GM12878 (cell line): ENCODE measurements at regions not wholly inside any gene's neighbourhood (a gene's known extent, or its start where the extent isn't known, plus 50 kb on each side); places are given as distances from the start of the nearest gene placed in this dataset.

Experiments
- ATAC-seq: fragments of 200-7000 bp; cut with Tn5 transposase; 3 replicates; pipeline ENCODE4 v1.9.1; 2020; ENCODE audit warnings: mild to moderate bottlenecking, moderate library complexity
- BruUV-seq: library from RNA; stranded (reverse); fragments of 400-500 nt; replicated peaks from 2 replicates; lab custom pipeline; 2021; lab: Mats Ljungman, UMichigan
- CTCF ChIA-PET: fragments of 300-600 bp; sonication (Branson Sonifier 250); formaldehyde crosslinking; extraction: SDS; loops from one replicate; lab custom pipeline; 2021; ENCODE audit warnings: inconsistent platforms; lab: Yijun Ruan, JAX
- POLR2A ChIA-PET: fragments of 350-600 bp; formaldehyde crosslinking; extraction: SDS; loops from one replicate; lab custom pipeline; 2021; ENCODE audit warnings: inconsistent platforms; lab: Charles Lee
- RAD21 ChIA-PET: fragments of 300-600 bp; sonication (Branson Sonifier 250); formaldehyde crosslinking; loops from one replicate; lab custom pipeline; 2023; ENCODE audit warnings: antibody characterized with exemption; ENCODE audit not compliant: unreplicated experiment; lab: Charles Lee
- SMC1A ChIA-PET: fragments of 300-600 bp; sonication (Branson Sonifier 250); formaldehyde crosslinking; loops from one replicate; lab custom pipeline; 2023; ENCODE audit not compliant: unreplicated experiment, uncharacterized antibody; lab: Charles Lee
- DNase-seq: peaks from one replicate; pipeline ENCODE4 v3.0.0-alpha.2; 2011; ENCODE audit warnings: low read depth, low spot score
- FAIRE-seq: peaks from 3 replicates; lab custom pipeline; 2011; peaks lifted over from hg19 to GRCh38; lab: Jason Lieb, UNC
- H2AFZ ChIP-seq: 2 replicates; pipeline ENCODE4 v1.6.0; 2011; ENCODE audit warnings: low read depth, low read length, control low read depth; ENCODE audit not compliant: control insufficient read depth
- H3K27ac ChIP-seq: 2 replicates; pipeline ENCODE4 v1.5.1; 2011; ENCODE audit warnings: control low read depth; ENCODE audit not compliant: control insufficient read depth, insufficient read depth
- H3K27me3 ChIP-seq, 2 experiments: replicated peaks in 1 of 2; 2 replicates each; pipeline versions ENCODE4 v1.6.0 to v1.6.1; 2011; ENCODE audit warnings: low read length in 1 of 2; ENCODE audit not compliant: control insufficient read depth in 2 of 2, insufficient read depth in 2 of 2
- H3K36me3 ChIP-seq, 2 experiments: 2 replicates each; pipeline ENCODE4 v1.5.1; 2011; ENCODE audit warnings: low read length in 1 of 2; ENCODE audit not compliant: control insufficient read depth in 2 of 2, insufficient read depth in 2 of 2
- H3K4me1 ChIP-seq: 2 replicates; pipeline ENCODE4 v1.6.1; 2011; ENCODE audit warnings: mild to moderate bottlenecking, low read length, moderate library complexity, mixed read lengths; ENCODE audit not compliant: control insufficient read depth, insufficient read depth
- H3K4me2 ChIP-seq: 2 replicates; pipeline ENCODE4 v1.6.0; 2011; ENCODE audit warnings: control low read depth; ENCODE audit not compliant: control insufficient read depth, insufficient read depth
- H3K4me3 ChIP-seq: fragments of 200-600 bp; sonication (generic); 2 replicates; pipeline ENCODE4 v1.5.1; 2016
- H3K79me2 ChIP-seq: 2 replicates; pipeline ENCODE4 v1.6.0; 2011; ENCODE audit warnings: low read length; ENCODE audit not compliant: control insufficient read depth, insufficient read depth
- H3K9ac ChIP-seq: 2 replicates; pipeline ENCODE4 v1.8.0; 2011; ENCODE audit warnings: low read length, control low read depth, mixed read lengths; ENCODE audit not compliant: control insufficient read depth, insufficient read depth
- H3K9me3 ChIP-seq: replicated peaks from 3 replicates; pipeline ENCODE4 v1.5.1; 2011; ENCODE audit warnings: mild to moderate bottlenecking, low read length; ENCODE audit not compliant: control insufficient read depth, insufficient read depth
- H4K20me1 ChIP-seq: 2 replicates; pipeline ENCODE4 v1.6.0; 2011; ENCODE audit not compliant: control insufficient read depth, insufficient read depth
- BCLAF1 ChIP-seq: fragments of 450-650 bp; IDR thresholded peaks from 2 replicates; pipeline ENCODE4 v1.6.1; 2017; ENCODE audit warnings: antibody characterized with exemption, mild to moderate bottlenecking, moderate library complexity
- HCFC1 ChIP-seq: fragments of 150-350 bp; IDR thresholded peaks from 2 replicates; pipeline ENCODE4 v1.6.1; 2014; ENCODE audit warnings: low read length
- HDAC2 ChIP-seq: fragments of 200-600 bp; sonication (generic); IDR thresholded peaks from 2 replicates; pipeline ENCODE4 v1.6.1; 2017
- HDGF ChIP-seq: fragments of 450-650 bp; IDR thresholded peaks from 2 replicates; pipeline ENCODE4 v1.6.1; 2016; ENCODE audit warnings: antibody characterized with exemption
- KAT2A ChIP-seq: conservative IDR thresholded peaks from 2 replicates; pipeline ENCODE4 v1.6.1; 2011; ENCODE audit warnings: low read depth, low read length; ENCODE audit not compliant: control insufficient read depth
- MEF2A ChIP-seq: IDR thresholded peaks from 2 replicates; pipeline ENCODE4 v1.6.1; 2011; ENCODE audit warnings: low read depth, mild to moderate bottlenecking, low read length, moderate library complexity; ENCODE audit not compliant: insufficient read depth
- RAD21 ChIP-seq: IDR thresholded peaks from 2 replicates; pipeline ENCODE4 v1.6.1; 2011; ENCODE audit warnings: mild to moderate bottlenecking, low read depth, low read length, moderate library complexity; ENCODE audit not compliant: insufficient read depth
- STAT1 ChIP-seq: fragments of 450-650 bp; conservative IDR thresholded peaks from 2 replicates; pipeline ENCODE4 v1.6.1; 2014; ENCODE audit warnings: antibody characterized with exemption, mild to moderate bottlenecking
- TAF1 ChIP-seq: IDR thresholded peaks from 2 replicates; pipeline ENCODE4 v1.6.1; 2011; ENCODE audit warnings: mild to moderate bottlenecking, low read depth, low read length, borderline replicate concordance
- YBX1 ChIP-seq: fragments of 450-650 bp; IDR thresholded peaks from 2 replicates; pipeline ENCODE4 v1.6.1; 2016; ENCODE audit warnings: antibody characterized with exemption
- in situ Hi-C: fragments of 300-500 bp; cut with MboI; formaldehyde crosslinking; loops from 9 replicates; pipeline ENCODE4 v1.14.3; 2018; ENCODE audit warnings: mixed read lengths
- intact Hi-C: fragments of 100-400 bp; cut with micrococcal nuclease; formaldehyde crosslinking; loops from one replicate; pipeline ENCODE4 v1.14.2; 2022; ENCODE audit not compliant: unreplicated experiment
- TF ChIP-seq, protein P1 (sequence below): fragments of 450-650 bp; IDR thresholded peaks from 2 replicates; pipeline ENCODE4 v1.6.1; 2016; ENCODE audit warnings: mild to moderate bottlenecking

DNA sequence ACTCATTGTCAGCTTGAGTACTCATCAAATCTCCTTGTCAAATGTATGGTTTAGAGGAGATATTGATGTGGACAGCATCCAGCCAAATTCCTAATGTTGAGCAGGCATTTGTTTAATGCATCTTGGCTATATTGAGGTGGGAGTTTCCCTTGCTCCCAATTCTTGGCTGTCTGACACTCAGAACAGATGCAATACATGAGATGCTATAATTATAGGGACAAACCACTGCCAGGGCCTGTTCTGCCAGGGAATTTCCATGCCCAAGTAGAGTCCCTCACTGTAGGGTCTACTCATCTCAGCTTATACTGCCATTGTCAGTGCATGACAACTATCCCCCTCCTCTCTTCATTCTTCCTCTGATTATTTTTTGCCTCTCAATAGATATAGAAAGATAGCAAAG is 392.0 kb upstream of the KCNN2 start:
- POLR2A ChIA-PET, result no interaction called here
- no TSS peak for BruUV-seq
- no peaks in the 10 kb centered on the region for H3K9me3 ChIP-seq
- no peak overlapping the region for H2AFZ ChIP-seq
- H4K20me1 ChIP-seq, result no peaks in the 10 kb centered on the region
- intact Hi-C loops, result no loop called here
- no peak overlapping the region for H3K27ac ChIP-seq
- H3K4me3 ChIP-seq, result no peak overlapping the region
- H3K4me2 ChIP-seq, result no peak overlapping the region
- no peak for TF ChIP-seq BCLAF1
- TF ChIP-seq HDAC2, result no peak
- no peak for TF ChIP-seq HDGF
- TF ChIP-seq STAT1, result no peak
- TF ChIP-seq RAD21, result no peak
- no peak for TF ChIP-seq HCFC1
- TF ChIP-seq, protein P1, sequence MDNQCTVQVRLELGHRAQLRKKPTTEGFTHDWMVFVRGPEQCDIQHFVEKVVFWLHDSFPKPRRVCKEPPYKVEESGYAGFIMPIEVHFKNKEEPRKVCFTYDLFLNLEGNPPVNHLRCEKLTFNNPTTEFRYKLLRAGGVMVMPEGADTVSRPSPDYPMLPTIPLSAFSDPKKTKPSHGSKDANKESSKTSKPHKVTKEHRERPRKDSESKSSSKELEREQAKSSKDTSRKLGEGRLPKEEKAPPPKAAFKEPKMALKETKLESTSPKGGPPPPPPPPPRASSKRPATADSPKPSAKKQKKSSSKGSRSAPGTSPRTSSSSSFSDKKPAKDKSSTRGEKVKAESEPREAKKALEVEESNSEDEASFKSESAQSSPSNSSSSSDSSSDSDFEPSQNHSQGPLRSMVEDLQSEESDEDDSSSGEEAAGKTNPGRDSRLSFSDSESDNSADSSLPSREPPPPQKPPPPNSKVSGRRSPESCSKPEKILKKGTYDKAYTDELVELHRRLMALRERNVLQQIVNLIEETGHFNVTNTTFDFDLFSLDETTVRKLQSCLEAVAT, result no peak
- TF ChIP-seq TAF1, result no peak
- no peak for TF ChIP-seq YBX1
- TF ChIP-seq KAT2A, result no peak
- TF ChIP-seq MEF2A, result no peak
- TF ChIP-seq, all 136 proteins: peak for 0
- Histone ChIP-seq H3K9ac (no peak overlapping the region), H3K27me3 (no peaks in the 10 kb centered on the region), H3K36me3 (no peaks in the 10 kb centered on the region), H3K79me2 (no peaks in the 10 kb centered on the region), H3K4me1 (no peaks in the 10 kb centered on the region)
- no peak for FAIRE-seq
- CTCF ChIA-PET, result no interaction called here
- in situ Hi-C loops, result no loop called here
- no peak for ATAC-seq
- SMC1A ChIA-PET, result interaction anchor here (0.7 kb wide), 1 partner anchor 1809 kb away, joined by 3 read pairs; no protein-coding TSS in a partner anchor
- DNase-seq, result no peak
- RAD21 ChIA-PET, result no interaction called here
